EH (cell line): ENCODE measurements at regions not wholly inside any gene's neighbourhood (a gene's known extent, or its start where the extent isn't known, plus 50 kb on each side); places are given as distances from the start of the nearest gene placed in this dataset.
"Not testable (repeated sequence)": the region's sequence is repeated elsewhere in the genome, so short reads cannot be mapped to it uniquely, and the experiment has no call there.

Experiments
- DNase-seq: peaks from one replicate; pipeline ENCODE4 v3.0.0-alpha.2; 2015; ENCODE audit warnings: low read depth

DNA sequence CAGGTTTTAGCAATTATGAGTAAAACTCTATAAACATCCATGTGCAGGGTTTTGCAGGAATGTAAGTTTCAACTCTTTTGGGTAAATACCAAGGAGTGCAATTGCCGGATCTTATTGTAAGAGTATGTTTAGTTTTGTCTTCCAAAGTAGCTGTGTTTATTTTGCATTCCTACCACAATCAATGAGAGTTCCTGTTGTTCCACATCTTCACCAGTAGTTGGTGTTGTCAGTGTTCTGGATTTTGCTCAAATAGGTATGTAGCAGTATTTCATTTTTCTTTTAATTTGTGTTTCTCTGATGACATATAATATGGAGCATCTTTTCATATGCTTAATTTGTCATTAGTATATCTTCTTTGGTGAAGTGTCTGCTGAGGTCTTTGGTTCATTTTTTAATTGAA is 185.1 kb upstream of the GALNT15 start:
- peak; percentile 57 for DNase-seq

DNA sequence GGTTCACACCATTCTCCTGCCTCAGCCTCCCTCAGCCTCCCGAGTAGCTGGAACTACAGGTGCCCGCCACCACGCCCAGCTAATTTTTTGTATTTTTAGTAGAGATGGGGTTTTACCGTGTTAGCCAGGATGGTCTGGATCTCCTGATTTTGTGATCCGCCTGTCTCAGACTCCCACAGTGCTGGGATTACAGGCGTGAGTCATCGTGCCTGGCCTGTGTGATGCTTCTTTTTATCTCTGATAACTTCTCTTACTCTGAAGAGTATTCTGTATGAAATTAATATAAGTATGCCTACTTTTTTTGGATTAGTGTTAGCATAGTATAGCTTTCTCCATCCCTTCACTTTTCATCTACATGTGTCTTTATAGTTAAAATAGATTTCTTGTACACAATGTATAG is 180.8 kb upstream of the GALNT15 start:
- peak; percentile 9 for DNase-seq

DNA sequence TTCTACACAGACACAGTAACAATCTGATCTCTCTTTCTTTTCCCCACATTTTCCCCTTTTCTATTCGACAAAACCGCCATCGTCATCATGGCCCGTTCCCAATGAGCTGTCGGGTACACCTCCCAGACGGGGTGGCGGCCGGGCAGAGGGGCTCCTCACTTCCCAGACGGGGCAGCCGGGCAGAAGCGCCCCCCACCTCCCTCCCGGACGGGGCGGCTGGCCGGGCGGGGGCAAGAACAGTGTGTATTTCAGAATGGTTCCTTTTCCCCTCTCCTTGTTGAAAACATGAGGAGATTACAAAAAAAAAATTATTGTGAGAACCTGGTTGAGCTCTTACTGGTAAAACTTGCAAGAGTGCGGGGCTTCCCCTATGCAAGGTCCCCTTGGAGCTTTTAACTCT is 178.0 kb upstream of the GALNT15 start:
- not testable (repeated sequence) for DNase-seq

DNA sequence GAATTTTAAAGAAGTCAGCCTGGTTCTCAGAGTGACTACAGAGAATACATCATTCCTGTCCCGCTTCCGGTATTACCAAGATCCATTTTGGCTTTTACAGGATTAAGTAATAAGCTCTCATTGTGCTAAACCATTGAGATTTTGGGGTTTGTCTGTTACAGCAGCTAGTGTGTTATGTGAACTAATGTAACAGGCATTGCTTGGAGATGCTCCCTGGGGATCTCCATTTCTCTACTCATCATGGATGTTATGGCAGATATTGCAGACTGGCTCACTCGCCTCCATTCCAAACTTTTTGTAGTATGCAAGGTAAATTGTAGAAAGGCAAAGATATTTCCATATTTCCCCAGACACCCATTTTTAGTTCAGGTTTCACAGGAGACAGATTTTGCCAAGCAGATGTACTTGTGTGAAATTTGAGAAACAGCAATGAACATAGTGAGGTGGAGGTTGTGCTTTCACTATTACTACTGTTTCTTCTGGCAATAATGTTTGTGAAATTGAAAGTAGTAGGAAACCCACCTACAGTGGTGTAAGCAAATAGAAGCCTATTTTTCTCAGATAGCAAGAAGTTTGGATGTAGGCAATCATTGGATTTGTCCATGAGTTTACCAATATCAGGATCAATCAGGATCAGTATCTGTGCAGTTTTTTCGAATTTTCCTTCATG is 177.1 kb upstream of the GALNT15 start:
- no peak for DNase-seq

DNA sequence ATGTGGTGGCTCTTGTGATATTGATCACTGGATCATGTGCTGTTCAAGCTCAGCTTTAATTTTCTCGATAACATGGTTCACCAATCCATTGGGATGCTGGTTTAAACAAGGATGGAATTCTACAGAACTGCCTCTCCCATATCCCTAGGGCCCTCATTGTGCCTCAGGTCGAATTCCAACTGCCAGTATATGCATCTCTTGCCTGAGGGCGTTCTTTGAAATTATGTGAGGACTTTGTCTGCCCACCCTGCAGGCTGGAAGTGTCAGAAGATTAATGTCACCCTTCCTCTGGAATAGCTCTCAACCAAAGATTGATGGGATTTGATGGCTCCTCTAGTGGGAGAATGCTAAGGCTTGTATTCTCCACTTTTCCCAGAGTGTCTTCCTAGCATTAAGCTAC is 175.6 kb upstream of the GALNT15 start:
- no peak for DNase-seq

DNA sequence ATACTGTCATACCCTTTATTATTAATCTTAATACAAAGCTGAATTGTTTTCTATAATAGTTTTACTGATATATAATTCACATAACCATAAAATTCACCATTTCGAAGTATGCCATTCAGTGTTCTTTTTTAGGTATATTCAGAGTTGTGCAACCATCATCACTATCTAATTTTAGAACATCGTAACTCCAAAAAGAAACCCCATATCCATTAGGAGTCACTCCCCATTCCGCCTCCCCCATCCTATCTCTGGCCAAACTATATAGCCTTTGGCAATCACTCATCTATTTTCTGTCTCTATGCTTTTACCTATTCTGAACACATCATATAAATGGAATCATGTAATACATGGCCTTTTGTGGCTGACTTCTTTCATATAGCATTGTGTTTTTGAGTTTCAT is 169.7 kb upstream of the GALNT15 start:
- no peak for DNase-seq

DNA sequence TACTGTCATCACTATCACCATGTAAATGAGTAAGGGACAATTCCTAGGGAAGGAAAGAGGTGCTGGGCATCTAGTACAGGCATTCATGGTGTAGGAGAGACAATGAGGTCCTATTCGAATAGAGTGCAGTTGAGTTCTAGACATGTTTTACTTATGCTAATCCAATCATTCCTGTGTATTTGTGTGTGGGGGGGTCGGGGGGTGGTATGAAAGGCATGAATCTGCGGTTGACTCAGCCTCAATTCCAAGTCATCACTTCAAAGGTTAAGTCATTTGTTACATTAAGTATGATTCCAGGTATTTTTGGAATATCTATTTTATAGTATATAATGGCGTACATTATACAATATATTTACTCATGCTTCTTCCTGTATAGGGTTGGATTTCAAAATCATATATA is 163.1 kb upstream of the GALNT15 start:
- peak; percentile 45 for DNase-seq

DNA sequence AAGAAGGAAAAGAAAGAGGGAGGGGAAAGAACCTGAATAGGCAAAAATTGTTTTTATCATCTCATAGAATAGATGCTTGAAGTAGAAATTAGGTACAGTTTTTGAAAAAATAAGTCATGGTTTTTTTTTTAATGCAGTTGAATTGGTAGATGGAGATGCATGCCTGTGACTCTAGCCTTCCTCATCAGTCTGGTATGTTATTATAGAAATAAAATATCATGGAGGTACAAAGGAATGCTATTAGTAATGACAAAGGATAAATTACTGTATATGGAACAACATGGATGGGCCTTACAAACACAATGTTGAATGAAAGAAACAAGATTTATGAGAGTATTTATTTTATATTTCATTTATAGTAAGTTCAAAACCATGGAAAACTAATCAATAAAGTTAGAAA is 162.4 kb upstream of the GALNT15 start:
- peak; percentile 79 for DNase-seq

DNA sequence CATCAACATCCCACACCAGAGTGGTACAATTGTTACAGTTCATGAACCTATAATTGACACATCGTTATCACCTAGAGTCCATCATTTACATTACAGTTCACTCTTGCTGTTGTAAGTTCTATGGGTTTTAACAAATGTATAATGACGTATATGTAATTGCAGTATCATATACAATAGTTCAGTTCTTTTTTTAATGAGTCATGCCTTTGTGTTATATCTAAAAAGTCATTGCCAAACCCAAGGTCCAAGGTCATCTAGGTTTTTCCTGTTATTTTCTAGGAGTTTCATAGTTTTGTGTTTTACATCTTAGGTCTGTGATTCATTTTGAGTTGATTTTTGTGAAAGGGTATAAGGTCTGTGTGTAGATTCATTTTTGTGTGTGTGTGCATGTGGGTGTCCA is 160.9 kb upstream of the GALNT15 start:
- peak; percentile 38 for DNase-seq

DNA sequence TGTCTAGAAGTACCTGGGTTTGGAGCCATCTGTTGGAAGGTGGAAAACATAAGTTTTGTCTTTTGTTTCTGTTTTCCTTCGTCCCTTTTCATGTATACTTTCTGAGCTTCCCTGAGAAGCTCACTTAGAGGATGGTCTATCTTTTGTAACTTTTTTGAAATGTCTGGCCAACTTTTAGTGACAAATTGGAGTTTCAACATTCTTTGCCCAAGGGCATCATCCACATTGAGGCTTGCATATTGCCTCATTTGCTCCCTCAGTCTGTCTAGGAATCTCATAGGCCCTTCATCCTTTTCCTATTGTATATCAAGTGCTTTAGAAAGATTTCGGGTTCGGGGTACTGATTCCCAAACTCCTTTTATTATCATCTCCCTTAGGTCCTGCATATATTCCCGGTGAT is 152.7 kb upstream of the GALNT15 start:
- peak; percentile 32 for DNase-seq

DNA sequence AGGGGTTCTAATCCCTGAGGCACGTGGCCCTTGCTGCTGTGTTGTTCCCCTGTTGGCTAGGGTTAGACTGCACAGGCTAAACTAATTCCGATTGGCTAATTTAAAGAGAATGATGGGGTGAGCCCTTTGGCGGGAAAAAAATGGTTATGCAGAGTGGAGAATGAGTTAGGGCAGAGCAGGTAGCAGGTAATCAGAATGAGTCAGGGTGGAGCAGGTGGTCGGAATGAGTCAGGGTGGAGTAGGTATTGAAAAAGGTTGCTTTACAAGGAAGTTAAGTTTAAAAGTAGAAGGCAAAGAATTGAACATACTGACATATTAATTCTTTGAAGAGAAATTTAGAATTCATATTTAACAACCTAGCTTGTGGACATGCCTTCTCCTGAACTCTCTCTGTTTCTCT is 150.6 kb upstream of the GALNT15 start:
- DNase-seq: not testable (repeated sequence)

DNA sequence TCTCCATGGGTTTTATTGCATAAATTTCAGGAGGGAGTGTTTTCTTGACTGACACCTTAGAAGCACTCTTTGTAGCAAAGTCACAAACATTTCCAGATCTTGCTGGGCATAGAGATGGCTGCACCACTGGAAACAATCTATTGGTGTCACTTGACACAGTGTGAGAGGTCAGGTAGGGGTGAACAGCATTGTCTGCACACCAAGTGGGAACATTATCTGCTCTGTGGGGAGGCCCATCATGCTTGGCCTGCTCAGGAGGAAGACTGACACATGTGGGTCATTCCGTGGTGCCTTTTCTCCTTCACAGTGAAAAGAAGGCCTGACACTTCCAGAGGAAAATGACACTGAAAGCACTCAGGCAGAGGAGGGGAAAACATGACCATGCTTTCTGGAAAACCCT is 149.9 kb upstream of the GALNT15 start:
- no peak for DNase-seq

DNA sequence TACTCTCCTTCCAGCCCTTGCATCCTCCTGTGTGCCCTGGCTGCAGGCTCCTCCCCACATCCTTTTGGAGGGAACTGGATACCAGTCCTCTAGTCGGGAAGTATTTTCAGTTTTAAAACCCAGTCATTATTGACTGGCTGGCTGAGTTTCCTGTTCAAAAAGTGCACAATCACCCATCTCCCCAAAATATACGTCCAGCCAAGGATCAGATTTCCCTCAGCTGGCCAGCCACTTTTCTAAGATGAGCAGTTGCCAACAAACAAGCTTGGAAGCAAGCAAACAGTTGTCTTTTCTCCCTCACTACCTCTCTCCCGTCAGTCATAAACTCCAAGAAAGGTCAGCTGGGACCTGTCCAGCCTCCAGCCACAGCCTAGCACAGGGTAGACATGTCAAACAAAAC is 147.7 kb upstream of the GALNT15 start:
- DNase-seq: peak; percentile 26

DNA sequence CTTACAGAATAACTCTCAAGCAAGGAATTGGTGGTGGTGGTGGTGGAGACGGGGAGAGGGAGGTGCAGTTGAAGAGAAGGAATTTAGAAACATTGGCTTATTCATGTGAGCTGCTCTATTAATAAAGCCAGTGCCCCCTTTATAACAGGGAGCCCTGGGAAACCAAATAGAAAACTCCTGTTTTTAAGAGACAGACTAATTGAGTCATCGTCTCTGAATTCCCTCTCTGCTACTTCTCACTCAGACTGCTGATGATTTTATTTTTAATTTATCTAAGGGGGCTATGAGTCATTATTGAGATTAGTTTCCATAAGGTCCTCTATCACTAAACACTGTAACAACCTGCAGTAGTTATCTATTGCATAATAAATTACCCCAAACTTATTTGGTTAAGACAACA is 145.9 kb upstream of the GALNT15 start:
- peak; percentile 90 for DNase-seq

DNA sequence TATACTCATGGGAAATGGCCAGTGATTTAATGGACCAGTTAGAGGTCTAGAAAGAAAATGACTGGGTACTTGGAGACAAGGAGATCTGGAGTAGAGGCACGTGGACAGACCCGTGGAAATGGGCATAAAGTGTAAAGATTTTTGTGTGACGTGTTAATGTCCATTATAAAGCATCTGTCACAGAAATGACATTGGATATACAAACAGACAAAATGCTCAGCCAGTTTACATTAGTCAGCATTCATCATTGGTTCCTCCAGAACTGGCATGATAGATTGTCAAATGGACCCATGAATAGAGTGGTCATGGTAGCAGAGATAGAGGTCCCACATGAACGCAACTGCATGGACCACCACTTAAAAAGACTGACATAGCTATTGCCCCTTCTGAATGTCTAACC is 144.1 kb upstream of the GALNT15 start:
- no peak for DNase-seq

DNA sequence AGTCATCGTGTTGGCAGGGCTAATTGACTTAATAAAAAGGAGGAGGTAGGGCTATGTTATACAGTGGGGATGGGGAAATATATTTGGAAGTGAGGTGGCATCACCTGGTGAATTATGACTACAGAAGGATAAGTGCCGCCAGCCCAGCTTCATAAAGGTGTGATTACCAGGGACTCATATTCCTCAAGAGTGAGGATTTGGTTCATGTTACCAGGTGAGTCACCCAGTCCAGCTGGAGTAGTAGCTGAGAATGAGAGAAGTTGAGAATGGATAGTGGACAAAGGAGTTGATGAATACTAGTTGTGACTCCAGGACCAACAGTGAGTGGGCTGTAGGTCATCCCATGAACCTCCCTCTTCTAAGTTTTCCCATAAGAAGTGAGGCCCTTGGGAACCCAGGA is 143.0 kb upstream of the GALNT15 start:
- DNase-seq: no peak

DNA sequence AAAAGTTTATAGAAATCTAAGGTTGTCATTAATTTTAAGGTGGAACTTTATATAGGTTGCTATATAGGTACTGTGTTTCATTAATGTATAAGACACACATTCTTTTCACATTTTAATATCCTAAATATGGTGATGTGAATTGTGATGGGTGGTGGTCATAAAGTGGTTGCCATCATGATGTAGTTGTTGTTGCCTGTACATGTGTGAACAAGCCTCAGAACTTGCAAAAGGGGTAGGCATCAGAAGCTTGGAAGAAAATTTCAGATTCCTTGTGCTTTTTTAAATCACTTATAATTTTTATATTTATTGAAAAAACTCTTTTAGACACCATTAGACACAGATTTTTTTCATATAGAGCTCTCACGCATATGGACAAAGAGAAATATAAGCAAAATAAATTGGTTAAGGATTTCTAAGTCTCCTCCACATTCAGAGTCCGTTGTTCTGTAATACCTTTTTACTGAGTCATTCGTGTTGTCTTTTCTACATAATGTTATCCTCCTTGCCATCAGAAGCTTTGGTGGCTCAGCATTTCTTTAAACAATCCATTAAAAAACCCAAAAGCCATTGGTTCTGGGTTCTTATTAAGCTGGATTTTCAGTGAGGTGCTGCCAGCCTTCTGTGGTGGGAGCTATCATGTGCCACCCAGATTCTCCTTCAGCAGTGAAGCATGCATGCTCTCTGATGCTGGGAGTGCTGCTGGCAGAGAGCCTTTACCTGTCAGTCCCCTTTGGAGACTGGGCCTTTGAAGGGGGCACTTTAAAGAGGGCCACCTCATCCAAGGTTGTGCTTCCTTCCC is 140.4 kb upstream of the GALNT15 start:
- DNase-seq: peak; percentile 80

DNA sequence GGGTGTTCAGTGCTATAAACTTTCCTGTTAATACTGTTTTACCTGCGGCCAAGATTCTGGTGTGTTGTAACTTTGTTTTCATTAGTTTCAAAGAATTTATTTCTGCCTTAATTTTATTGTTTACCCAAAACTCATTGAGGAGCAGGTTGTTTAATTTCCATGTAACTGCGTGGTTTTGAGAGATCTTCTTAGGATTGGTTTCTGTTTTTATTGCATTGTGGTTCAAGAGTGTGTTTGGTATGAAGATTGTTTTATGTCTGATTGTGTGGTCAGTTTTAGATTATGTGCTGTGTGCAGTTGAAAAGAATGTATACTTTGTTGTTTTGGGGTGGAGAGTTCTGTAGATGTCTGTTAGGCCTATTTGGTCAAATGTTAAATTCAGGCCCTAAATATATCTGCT is 133.5 kb upstream of the GALNT15 start:
- DNase-seq: no peak

DNA sequence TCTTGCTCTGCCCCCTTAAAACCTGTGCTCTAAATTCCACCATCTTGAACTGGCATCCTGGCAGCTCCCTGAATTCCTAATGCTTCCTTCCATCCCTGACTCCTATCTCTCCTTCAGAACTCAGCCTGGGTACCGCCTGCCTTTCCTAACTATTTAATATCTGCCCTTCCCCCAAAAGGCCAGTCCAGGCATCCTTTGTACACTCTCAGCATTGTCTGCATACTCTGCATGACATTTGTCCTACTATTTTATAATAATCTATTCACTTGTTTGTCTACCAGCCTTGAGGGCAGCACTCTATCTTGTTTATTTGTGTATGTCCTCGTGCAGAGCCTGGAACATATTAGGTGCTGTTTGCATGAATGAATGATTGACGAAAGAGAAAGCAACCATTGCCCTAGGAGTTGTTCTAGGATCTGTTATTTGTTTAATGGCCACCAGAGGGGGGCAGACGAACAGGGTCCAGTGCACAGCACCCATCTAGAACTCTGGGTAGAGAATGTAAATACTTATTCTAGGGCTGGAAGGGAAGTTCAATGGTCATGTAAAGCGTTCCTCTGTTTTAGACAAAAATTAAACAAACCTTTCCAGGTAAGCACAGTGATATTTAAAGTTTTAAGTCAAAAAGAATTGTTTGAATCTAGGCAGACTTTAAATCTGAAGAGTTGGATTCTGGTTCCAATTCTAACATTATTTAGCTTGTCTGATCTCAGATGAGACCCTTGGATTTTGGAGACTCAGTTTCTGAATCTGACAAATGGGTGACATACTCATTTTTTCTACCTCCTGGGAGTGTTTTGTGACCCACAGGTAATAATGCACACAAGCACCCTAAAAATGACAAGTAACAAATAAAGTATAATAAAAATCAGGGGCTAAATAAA is 125.8 kb upstream of the GALNT15 start:
- peak; percentile 84 for DNase-seq

DNA sequence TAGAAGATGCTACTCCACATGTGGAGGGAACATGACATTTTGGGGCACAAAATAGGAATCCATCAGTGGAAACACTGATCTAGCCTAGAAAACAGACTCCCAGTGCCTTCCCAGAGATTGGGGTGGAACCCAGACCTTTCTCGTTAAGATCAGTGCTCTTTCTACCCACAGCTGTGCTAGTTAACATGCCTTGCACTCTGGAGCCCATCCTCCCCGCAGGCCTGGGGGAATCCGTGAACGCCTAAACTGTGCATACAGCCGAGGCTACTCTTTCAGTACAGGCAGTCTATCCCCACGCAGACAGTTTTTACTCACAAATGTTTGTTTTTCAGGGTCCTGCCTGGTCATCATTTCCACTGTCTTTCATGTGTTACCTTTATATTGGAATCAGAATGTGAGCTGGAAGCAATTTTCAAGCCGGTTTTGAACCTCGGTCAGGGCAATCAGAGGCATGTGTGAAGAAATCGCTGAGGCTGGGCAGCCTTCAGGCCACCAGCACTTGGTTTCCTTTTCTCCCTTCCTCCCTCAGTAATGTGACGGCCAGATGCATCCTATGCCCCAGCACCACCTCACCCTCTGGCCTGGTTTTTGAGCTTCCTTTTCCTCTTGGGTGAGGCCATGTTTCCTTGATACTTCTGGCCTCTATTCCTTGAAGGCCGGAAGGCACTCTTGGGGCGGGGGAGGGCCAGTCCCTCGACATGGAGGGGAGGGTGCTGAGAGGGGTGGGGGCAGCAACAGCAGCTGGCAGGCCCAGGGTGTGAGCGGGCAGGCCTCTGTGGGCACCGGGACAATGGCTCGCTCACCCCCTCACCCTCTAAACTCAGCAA is 123.6 kb upstream of the GALNT15 start:
- DNase-seq: no peak

DNA sequence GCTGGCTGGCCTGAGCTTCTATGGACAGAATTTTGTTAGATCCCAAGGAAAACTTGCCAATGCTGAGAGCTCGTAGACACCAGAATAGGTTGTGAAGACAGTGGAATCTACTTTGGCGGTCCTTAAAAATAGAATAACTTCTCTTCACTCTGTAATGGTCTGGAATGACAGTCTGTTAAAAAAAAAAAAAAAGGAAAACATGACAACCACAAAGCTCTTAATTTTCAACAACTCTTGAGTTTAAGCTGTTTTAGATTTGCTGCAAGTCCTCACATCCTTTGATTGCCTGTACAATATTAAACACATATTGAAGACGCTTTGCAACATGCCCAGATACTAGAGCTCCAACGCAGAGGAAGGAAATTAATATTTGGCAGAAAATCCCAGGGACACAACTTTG is 122.8 kb upstream of the GALNT15 start:
- no peak for DNase-seq

DNA sequence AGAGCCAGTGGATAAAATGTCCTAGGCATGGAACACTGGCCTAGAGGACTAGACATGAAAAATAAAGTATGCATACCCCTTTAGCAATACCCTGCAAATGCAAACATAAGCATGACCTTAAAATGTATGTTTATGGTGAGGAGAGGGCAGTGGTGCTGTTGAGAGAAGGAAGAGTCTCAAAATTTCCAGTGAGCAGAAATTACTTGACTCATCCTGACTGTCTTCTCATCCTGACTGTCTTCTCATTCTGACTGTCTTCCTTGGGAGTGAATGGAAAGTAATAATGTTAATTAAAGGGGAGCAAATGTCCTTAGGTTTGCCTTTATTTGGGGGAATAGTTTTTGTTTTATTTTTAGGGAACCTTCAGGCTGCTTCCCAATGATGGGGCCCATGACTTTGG is 121.5 kb upstream of the GALNT15 start:
- no peak for DNase-seq
